GM23248 (cell line): ENCODE measurements at regions not wholly inside any gene's neighbourhood (a gene's known extent, or its start where the extent isn't known, plus 50 kb on each side); places are given as distances from the start of the nearest gene placed in this dataset.

Source experiments
- DNase-seq: peaks from one replicate; pipeline ENCODE4 v3.0.0-alpha.2; 2015
- H2AFZ ChIP-seq: fragments of 200-600 bp; sonication (generic); 2 replicates; pipeline ENCODE4 v1.6.1; 2016; ENCODE audit warnings: antibody characterized with exemption
- H3F3A ChIP-seq: fragments of 200-600 bp; sonication (generic); 2 replicates; pipeline ENCODE4 v1.6.1; 2016; ENCODE audit warnings: mild to moderate bottlenecking, antibody characterized with exemption, mixed run types; ENCODE audit not compliant: insufficient read depth
- H3K27ac ChIP-seq: fragments of 200-600 bp; sonication (generic); 2 replicates; pipeline ENCODE4 v1.5.1; 2016; ENCODE audit warnings: mild to moderate bottlenecking
- H3K27me3 ChIP-seq: fragments of 200-600 bp; sonication (generic); replicated peaks from 2 replicates; pipeline ENCODE4 v1.6.1; 2016; ENCODE audit warnings: mild to moderate bottlenecking; ENCODE audit not compliant: insufficient read depth
- H3K36me3 ChIP-seq: fragments of 200-600 bp; sonication (generic); 2 replicates; pipeline ENCODE4 v1.6.1; 2016; ENCODE audit warnings: low read depth, mild to moderate bottlenecking
- H3K4me1 ChIP-seq: fragments of 200-600 bp; sonication (generic); 2 replicates; pipeline ENCODE4 v1.6.1; 2016; ENCODE audit warnings: mild to moderate bottlenecking; ENCODE audit not compliant: insufficient read depth
- H3K4me2 ChIP-seq: fragments of 200-600 bp; sonication (generic); one replicate; pipeline ENCODE4 v1.6.1; 2016; ENCODE audit warnings: mild to moderate bottlenecking; ENCODE audit not compliant: unreplicated experiment
- H3K4me3 ChIP-seq: fragments of 200-600 bp; sonication (generic); 2 replicates; pipeline ENCODE4 v1.5.1; 2016; ENCODE audit warnings: mild to moderate bottlenecking
- H3K79me2 ChIP-seq: fragments of 200-600 bp; sonication (generic); 2 replicates; pipeline ENCODE4 v1.6.1; 2016; ENCODE audit warnings: mild to moderate bottlenecking; ENCODE audit not compliant: insufficient read depth
- H3K9ac ChIP-seq: fragments of 200-600 bp; sonication (generic); 2 replicates; pipeline ENCODE4 v1.6.1; 2016; ENCODE audit warnings: mild to moderate bottlenecking
- H3K9me2 ChIP-seq: fragments of 200-600 bp; sonication (generic); 2 replicates; pipeline ENCODE4 v1.6.1; 2016; ENCODE audit warnings: mixed run types, mild to moderate bottlenecking, moderate library complexity; ENCODE audit not compliant: insufficient read depth
- H3K9me3 ChIP-seq: fragments of 200-600 bp; sonication (generic); one replicate; pipeline ENCODE4 v1.6.1; 2017; ENCODE audit warnings: low read depth
- H4K20me1 ChIP-seq: fragments of 200-600 bp; sonication (generic); 2 replicates; pipeline ENCODE4 v1.6.0; 2016; ENCODE audit not compliant: insufficient read depth
- EZH2 ChIP-seq: fragments of 200-600 bp; sonication (generic); IDR thresholded peaks from 2 replicates; pipeline ENCODE4 v1.6.1; 2018; ENCODE audit warnings: antibody characterized with exemption, mild to moderate bottlenecking; ENCODE audit not compliant: insufficient read depth, poor library complexity, severe bottlenecking
- EZH2phosphoT487 ChIP-seq: fragments of 200-600 bp; sonication (generic); IDR thresholded peaks from 2 replicates; pipeline ENCODE4 v1.6.1; 2018; ENCODE audit warnings: antibody characterized with exemption, moderate library complexity, mild to moderate bottlenecking, low read depth; ENCODE audit not compliant: insufficient read depth
- WGBS, 2 experiments: methylation state at CpG; one replicate each; pipeline ENCODE4 v1.1.6; 2015 to 2017; ENCODE audit warnings: low lambda C conversion rate in 2 of 2, low coverage in 1 of 2; ENCODE audit errors: missing lambda C conversion rate in 2 of 2; 5-methylcytosine and 5-hydroxymethylcytosine counted together
- in situ Hi-C: fragments of 300-500 bp; cut with MboI; formaldehyde crosslinking; loops from 2 replicates; pipeline ENCODE4 v1.15.0; 2020

DNA sequence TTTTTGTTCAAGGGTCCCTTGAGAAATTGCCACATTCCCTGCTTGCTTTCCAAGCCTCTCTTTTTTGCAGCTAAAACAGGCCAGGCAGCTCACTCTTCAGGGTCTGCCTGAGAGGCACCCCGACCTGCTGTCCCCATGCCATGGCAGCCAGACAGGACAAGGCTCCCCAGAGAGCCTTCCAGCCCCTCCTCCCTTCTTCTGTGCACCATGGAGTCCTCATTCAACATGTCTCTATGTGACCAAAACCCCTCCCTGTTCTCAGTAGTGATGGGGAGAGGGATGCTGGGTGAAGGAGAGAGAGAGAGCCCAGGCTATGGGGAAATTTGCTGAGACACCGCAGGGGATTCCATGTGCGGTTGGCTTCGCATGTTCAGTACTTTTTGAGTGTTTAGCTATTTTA, 384.2 kb upstream of the ZNF507 start:
- no peak overlapping the region for H3K4me2 ChIP-seq
- H3K9ac ChIP-seq: no peak overlapping the region
- H3K79me2 ChIP-seq: no peaks in the 10 kb centered on the region
- no peaks in the 10 kb centered on the region for H3K9me3 ChIP-seq
- H3K27ac ChIP-seq: no peak overlapping the region
- no peaks in the 10 kb centered on the region for H3K27me3 ChIP-seq
- no peaks in the 10 kb centered on the region for H3K4me1 ChIP-seq
- no peaks in the 10 kb centered on the region for H4K20me1 ChIP-seq
- no peaks in the 10 kb centered on the region for H3F3A ChIP-seq
- DNase-seq: no peak
- 52 to 55% methylated on average over 4 of the region's 4 CpGs for WGBS, 2 experiments
- no peak overlapping the region for H2AFZ ChIP-seq
- in situ Hi-C loops: no loop called here
- TF ChIP-seq EZH2phosphoT487: no peak
- no peak for TF ChIP-seq EZH2
- H3K4me3 ChIP-seq: no peak overlapping the region
- H3K36me3 ChIP-seq: no peaks in the 10 kb centered on the region
- no peaks in the 10 kb centered on the region for H3K9me2 ChIP-seq

DNA sequence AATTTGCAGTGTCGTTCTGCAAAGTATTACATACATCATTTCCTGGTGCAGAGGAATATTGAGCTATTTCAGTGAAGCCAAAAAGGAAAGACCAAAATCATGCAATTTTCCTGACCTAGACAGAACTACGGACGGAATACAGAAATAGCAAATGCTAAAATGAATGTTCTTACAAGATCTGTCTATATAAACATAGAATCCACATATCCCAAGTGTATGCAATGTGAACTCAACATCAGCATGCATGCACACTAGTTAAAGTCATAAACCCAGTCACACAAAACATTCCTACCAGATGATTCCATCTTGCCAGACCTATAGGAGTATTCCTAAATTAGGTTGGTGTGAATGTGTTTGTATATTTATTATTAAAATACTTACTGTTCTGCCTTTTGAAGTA, 383.7 kb upstream of the ZNF507 start:
- TF ChIP-seq EZH2phosphoT487 (no peak), EZH2 (no peak)
- H3K9me3 ChIP-seq: no peaks in the 10 kb centered on the region
- no peaks in the 10 kb centered on the region for H3K79me2 ChIP-seq
- H3K4me3 ChIP-seq: no peak overlapping the region
- H3K4me2 ChIP-seq: no peak overlapping the region
- H3K27ac ChIP-seq: no peak overlapping the region
- no peaks in the 10 kb centered on the region for H4K20me1 ChIP-seq
- WGBS, 2 experiments: 27 to 30% methylated on average over 3 of the region's 3 CpGs
- H2AFZ ChIP-seq: no peak overlapping the region
- no peaks in the 10 kb centered on the region for H3K9me2 ChIP-seq
- H3K9ac ChIP-seq: no peak overlapping the region
- no peaks in the 10 kb centered on the region for H3F3A ChIP-seq
- H3K36me3 ChIP-seq: no peaks in the 10 kb centered on the region
- no peak for DNase-seq
- no peaks in the 10 kb centered on the region for H3K27me3 ChIP-seq
- in situ Hi-C loops: no loop called here
- H3K4me1 ChIP-seq: no peaks in the 10 kb centered on the region

DNA sequence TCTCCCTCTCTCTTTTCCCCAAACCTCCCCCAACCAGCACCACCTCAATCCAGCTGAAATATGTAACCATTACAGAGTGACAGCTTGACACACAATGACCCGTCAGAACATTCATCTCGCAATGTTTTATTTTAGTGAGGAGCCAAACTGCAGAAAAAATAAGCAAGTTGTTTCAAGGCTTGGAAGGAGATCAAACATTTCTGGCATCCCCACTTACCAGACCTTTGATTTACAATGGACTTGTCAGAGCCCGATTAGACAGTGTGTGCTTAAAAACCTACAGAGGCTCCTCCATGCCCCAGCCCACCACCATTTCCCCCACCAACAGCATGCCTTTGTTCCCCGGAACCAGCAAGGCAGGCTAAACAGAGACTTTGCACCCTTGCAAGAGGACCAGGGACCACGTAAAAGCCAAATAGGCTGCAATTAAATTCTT, 382.8 kb upstream of the ZNF507 start:
- Histone ChIP-seq H3K9ac (no peak overlapping the region), H3K4me3 (no peak overlapping the region), H3K36me3 (no peaks in the 10 kb centered on the region), H3K4me1 (no peaks in the 10 kb centered on the region), H3K79me2 (no peaks in the 10 kb centered on the region), H3F3A (no peaks in the 10 kb centered on the region), H4K20me1 (no peaks in the 10 kb centered on the region), H3K9me3 (no peaks in the 10 kb centered on the region), H3K27me3 (no peaks in the 10 kb centered on the region), H3K9me2 (no peaks in the 10 kb centered on the region), H3K4me2 (no peak overlapping the region), H3K27ac (no peak overlapping the region), H2AFZ (no peak overlapping the region)
- TF ChIP-seq EZH2 (no peak), EZH2phosphoT487 (no peak)
- in situ Hi-C loops: no loop called here
- DNase-seq: no peak
- 0 to 3% methylated on average over 5 of the region's 5 CpGs for WGBS, 2 experiments

DNA sequence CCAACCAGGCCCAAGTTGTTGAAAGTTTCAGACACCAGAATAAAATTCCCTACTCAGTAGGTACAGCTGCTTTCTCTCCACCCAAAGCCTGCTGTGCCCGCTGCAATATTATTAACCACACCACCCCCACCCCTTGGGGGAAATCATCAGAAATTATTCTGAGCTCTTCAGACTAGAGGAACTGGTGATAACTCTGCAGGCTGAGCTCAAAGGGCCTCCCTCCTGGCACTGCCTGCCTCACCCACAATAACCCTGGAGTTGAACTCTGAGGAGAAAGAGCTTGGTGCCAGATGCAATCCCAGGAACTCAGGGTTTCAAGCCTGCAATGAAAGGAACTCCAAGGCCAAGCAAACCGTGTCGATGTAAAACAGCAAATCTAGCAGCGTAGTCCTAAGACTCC, 381.7 kb upstream of the ZNF507 start:
- WGBS, 2 experiments: 58 to 63% methylated on average over 4 of the region's 4 CpGs
- no peak overlapping the region for H3K9ac ChIP-seq
- no peak for TF ChIP-seq EZH2
- no peak for TF ChIP-seq EZH2phosphoT487

DNA sequence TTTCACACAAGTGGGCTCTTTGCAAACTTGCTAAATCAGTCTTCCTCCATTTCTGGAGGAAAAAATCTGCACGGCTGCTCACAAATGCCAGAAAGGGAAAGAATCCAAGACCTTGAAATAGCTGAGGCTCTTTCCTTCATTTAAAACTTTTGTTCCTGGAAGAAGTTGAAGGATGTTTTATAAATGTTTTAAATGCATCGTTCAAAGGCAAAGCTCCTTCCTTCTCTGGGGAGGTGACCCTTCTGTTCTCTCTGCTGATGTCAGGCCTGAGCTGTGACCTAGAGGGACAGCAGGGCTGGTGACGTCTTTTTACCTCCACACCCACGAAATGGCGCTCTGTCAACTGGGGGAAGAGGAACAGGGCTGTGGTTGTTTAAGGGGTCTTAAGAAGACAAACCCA, 376.4 kb upstream of the ZNF507 start:
- H3K4me1 ChIP-seq: no peaks in the 10 kb centered on the region
- no peak for DNase-seq
- no peak overlapping the region for H3K4me2 ChIP-seq
- no peaks in the 10 kb centered on the region for H3F3A ChIP-seq
- H3K27ac ChIP-seq: no peak overlapping the region
- H3K79me2 ChIP-seq: no peaks in the 10 kb centered on the region
- H2AFZ ChIP-seq: no peak overlapping the region
- no peak overlapping the region for H3K9ac ChIP-seq
- no peaks in the 10 kb centered on the region for H3K36me3 ChIP-seq
- TF ChIP-seq EZH2phosphoT487 (no peak), EZH2 (no peak)
- H3K9me2 ChIP-seq: no peaks in the 10 kb centered on the region
- WGBS, 2 experiments: 9 to 10% methylated on average over 5 of the region's 5 CpGs
- H3K27me3 ChIP-seq: no peaks in the 10 kb centered on the region
- in situ Hi-C loops: no loop called here
- no peaks in the 10 kb centered on the region for H4K20me1 ChIP-seq
- H3K9me3 ChIP-seq: no peaks in the 10 kb centered on the region
- H3K4me3 ChIP-seq: no peak overlapping the region

More for the DNA sequence above, 381.7 kb upstream of the ZNF507 start:
- no peak overlapping the region for H2AFZ ChIP-seq
- H3K4me2 ChIP-seq: no peak overlapping the region
- no peaks in the 10 kb centered on the region for H4K20me1 ChIP-seq
- H3K4me1 ChIP-seq: no peaks in the 10 kb centered on the region
- H3F3A ChIP-seq: no peaks in the 10 kb centered on the region
- H3K36me3 ChIP-seq: no peaks in the 10 kb centered on the region
- H3K9me2 ChIP-seq: no peaks in the 10 kb centered on the region
- no peaks in the 10 kb centered on the region for H3K27me3 ChIP-seq
- in situ Hi-C loops: no loop called here
- no peaks in the 10 kb centered on the region for H3K79me2 ChIP-seq
- no peak overlapping the region for H3K4me3 ChIP-seq
- no peak overlapping the region for H3K27ac ChIP-seq
- DNase-seq: no peak
- H3K9me3 ChIP-seq: no peaks in the 10 kb centered on the region
